Retinal pigment epithelial cell (primary cell): ENCODE measurements at regions not wholly inside any gene's neighbourhood (a gene's known extent, or its start where the extent isn't known, plus 50 kb on each side); places are given as distances from the start of the nearest gene placed in this dataset.

Experiments used
- DNase-seq: peaks from one replicate; pipeline ENCODE4 v3.0.0-alpha.2; 2010; ENCODE audit warnings: low read depth
- H3K4me3 ChIP-seq: 2 replicates; pipeline ENCODE4 v1.5.1; 2011; ENCODE audit warnings: mild to moderate bottlenecking, low read length, control low read depth, moderate library complexity
- CTCF ChIP-seq: conservative IDR thresholded peaks from 2 replicates; pipeline ENCODE4 v1.5.1; 2011; ENCODE audit warnings: low read depth, low read length, control low read depth, inconsistent platforms

GRCh38 chr12:131527092-131527491 lies 183.8 kb upstream of the SFSWAP start:
- DNase-seq: no peak
- TF ChIP-seq CTCF: no peak

DNA sequence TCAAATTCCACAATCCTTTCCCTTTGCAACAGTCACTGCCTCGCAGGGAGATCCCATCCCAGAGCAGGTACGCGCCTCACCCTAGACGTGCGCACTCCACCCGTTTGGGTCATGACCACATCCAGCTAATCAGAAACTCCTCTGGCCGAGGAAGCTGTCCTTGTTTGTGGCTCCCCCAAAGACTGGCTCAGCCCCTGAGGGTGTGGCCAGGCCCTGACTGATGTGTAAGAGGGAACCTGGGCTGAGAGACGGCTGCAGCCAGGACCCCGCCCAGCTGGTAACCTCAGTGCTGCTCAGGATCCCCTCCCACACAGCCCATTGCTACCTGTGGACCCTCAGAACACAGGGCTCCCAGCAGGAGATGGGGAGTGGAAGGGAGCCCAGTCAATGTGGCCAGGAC lies 183.2 kb upstream of the SFSWAP start:
- no peak overlapping the region for H3K4me3 ChIP-seq
- no peak for DNase-seq
- no peak for TF ChIP-seq CTCF

More at GRCh38 chr12:131527092-131527491, 183.8 kb upstream of the SFSWAP start:
- H3K4me3 ChIP-seq: no peak overlapping the region

DNA sequence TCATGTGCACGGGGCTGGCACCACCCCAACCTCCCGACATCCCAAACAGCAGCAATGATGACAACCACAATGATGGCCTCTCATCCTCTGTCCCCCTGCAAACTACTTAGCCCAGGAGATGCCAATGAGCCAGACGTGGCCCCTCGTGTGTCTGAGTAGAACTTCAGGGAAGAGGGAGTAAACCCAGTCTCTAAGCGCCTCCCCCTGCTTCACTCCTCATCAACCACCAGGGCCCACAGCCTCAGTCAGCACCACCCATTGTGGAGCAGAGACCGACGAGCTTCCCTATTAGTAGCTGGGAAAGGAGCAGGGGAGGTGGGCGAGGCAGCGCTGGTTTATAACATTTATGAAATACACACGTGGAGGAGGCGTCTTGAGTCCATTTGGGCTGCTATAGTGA lies 182.7 kb upstream of the SFSWAP start:
- no peak for TF ChIP-seq CTCF
- H3K4me3 ChIP-seq: no peak overlapping the region
- no peak for DNase-seq

DNA sequence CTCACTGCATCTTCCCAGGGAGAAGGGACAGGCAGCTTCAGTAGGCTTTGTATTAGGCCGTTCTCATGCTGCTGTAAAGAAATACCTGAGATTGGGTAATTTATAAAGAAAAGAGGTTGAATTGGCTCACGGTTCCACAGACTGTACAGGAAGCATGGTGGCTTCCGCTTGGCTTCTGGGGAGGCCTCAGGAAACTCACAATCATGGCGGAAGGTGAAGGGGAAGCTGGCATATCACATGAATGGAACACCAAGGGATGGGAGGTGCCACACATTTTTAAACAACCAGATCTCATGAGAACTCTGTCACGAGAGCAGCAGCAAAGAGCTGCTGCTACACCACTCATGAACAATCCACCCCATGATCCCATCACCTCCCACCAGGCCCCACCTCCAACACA lies 182.2 kb upstream of the SFSWAP start:
- H3K4me3 ChIP-seq: no peak overlapping the region
- no peak for TF ChIP-seq CTCF
- no peak for DNase-seq

DNA sequence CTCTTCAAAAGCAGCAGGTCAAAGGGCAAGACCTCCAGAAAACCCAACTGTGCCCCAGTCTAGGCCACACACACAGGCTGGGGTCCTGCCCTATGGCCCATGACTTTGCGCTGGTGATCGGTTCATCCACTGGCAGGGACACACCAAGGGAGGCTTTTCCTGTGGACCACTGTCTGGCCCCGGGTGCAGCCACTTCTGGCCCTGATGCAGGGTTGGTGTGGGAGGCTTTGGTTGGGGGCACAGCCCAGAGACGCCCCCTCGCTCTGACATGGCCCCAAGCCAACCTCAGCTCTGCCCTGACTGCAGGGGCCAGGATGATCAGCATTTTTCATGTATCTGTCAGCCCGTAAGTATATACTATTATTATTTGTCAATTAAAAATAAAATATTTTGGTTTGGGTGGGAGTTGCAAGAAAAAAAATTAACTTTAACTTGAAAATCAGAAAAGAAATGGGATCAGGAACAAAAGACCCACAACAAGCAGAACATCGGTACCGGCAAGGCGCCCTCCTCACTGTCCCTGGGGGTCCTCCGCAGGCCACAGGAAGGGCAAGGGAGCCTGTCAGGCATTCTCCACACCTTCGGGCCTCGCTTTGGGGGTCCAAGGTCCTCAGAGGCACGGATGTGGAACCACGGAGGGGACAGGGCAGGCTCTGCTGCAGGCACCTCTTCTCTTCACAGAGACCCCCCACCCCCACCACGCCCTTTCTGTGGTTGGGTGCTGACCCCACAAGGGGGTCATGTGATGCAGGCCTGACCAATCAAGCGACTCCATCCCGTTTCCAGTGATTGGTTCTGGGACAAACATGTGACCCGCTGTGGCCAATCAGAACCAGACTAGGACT lies 181.5 kb upstream of the SFSWAP start:
- DNase-seq: no peak
- no peak overlapping the region for H3K4me3 ChIP-seq
- TF ChIP-seq CTCF: no peak

DNA sequence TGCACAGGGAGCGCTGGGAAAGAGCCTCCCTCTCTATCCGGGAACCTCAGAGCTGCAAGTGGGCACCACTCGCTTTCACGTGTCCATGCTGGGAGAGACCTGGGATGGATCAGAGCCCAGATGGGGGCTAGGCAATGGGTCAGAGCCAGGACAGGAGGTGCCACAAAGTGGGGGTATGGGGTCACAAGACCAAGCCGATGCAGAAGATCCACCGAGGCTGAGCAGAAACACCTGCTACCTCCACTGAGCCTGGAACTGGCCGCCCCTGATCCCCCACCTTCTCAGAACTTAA lies 180.9 kb upstream of the SFSWAP start:
- DNase-seq: no peak
- TF ChIP-seq CTCF: no peak
- no peak overlapping the region for H3K4me3 ChIP-seq

DNA sequence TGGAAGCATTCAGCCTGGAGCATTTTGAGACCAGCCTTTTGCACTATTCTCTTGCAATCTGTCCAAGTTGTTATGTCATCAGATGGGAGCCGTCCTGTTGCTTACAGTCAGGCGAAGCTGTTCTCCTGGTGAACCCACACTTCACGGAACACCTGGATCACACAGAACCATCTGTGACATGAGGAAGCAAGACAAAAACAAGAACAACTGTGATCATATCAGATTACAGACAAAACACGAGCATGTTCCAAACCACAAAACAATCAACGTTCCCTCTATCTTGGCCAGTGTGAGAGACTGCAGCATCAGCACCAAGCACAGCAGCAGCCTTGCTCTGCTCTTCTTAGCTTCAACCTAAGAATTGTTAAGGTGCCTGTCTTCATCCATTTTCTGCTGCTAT lies 180.5 kb upstream of the SFSWAP start:
- no peak overlapping the region for H3K4me3 ChIP-seq
- no peak for DNase-seq
- TF ChIP-seq CTCF: no peak
